SU-DHL-6 (cell line): ENCODE measurements at regions not wholly inside any gene's neighbourhood (a gene's known extent, or its start where the extent isn't known, plus 50 kb on each side); places are given as distances from the start of the nearest gene placed in this dataset.

Experiments
- H2AFZ ChIP-seq: fragments of 200-600 bp; sonication (generic); 2 replicates; pipeline ENCODE4 v1.6.1; 2014; ENCODE audit warnings: low read depth, mild to moderate bottlenecking, moderate library complexity, mixed read lengths, antibody characterized with exemption, low read length; ENCODE audit not compliant: severe bottlenecking
- H3F3A ChIP-seq: fragments of 200-600 bp; shearing (Covaris generic); 2 replicates; pipeline ENCODE4 v1.6.0; 2016; ENCODE audit warnings: antibody characterized with exemption, mild to moderate bottlenecking; ENCODE audit not compliant: insufficient read depth
- H3K27ac ChIP-seq: fragments of 200-600 bp; sonication (generic); 2 replicates; pipeline ENCODE4 v1.5.1; 2016; ENCODE audit warnings: low read depth, mild to moderate bottlenecking, low read length, moderate library complexity, mixed read lengths
- H3K27me3 ChIP-seq: fragments of 200-600 bp; sonication (generic), shearing (Covaris generic); 2 replicates; pipeline ENCODE4 v1.6.0; 2014; ENCODE audit warnings: mild to moderate bottlenecking, low read length
- H3K36me3 ChIP-seq: fragments of 200-600 bp; sonication (generic); 2 replicates; pipeline ENCODE4 v1.6.1; 2014; ENCODE audit warnings: mild to moderate bottlenecking, low read length, mixed read lengths
- H3K4me2 ChIP-seq: fragments of 300-600, 200-600 bp; shearing (Covaris generic), sonication (generic); 2 replicates; pipeline ENCODE4 v1.6.0; 2014; ENCODE audit warnings: low read length, low read depth, mild to moderate bottlenecking; ENCODE audit not compliant: poor library complexity, severe bottlenecking
- H3K4me3 ChIP-seq: fragments of 200-600 bp; sonication (generic); 2 replicates; pipeline ENCODE4 v1.5.1; 2014; ENCODE audit warnings: antibody characterized with exemption, low read length, mild to moderate bottlenecking, mixed read lengths; ENCODE audit not compliant: insufficient read depth, poor library complexity, severe bottlenecking
- H3K79me2 ChIP-seq: fragments of 200-600 bp; sonication (generic); 2 replicates; pipeline ENCODE4 v1.6.1; 2014; ENCODE audit warnings: mild to moderate bottlenecking, low read length, moderate library complexity; ENCODE audit not compliant: insufficient read depth
- H3K9ac ChIP-seq: fragments of 200-600 bp; sonication (generic); 2 replicates; pipeline ENCODE4 v1.7.0; 2014; ENCODE audit warnings: mild to moderate bottlenecking, low read length
- H3K9me2 ChIP-seq: fragments of 200-600 bp; sonication (generic); replicated peaks from 2 replicates; pipeline ENCODE4 v1.6.1; 2014; ENCODE audit warnings: low read length; ENCODE audit not compliant: insufficient read depth
- H3K9me3 ChIP-seq: fragments of 200-600 bp; sonication (generic); 2 replicates; pipeline ENCODE4 v1.6.1; 2014; ENCODE audit warnings: low read length, mixed read lengths; ENCODE audit not compliant: insufficient read depth
- H4K20me1 ChIP-seq: fragments of 200-600 bp; sonication (generic); 2 replicates; pipeline ENCODE4 v1.6.1; 2014; ENCODE audit warnings: low read depth, mild to moderate bottlenecking, antibody characterized with exemption, low read length, moderate library complexity, mixed read lengths
- EZH2phosphoT487 ChIP-seq: fragments of 200-600 bp; sonication (generic), shearing (Covaris generic); conservative IDR thresholded peaks from 2 replicates; pipeline ENCODE4 v1.6.1; 2018; ENCODE audit warnings: mild to moderate bottlenecking, antibody characterized with exemption, low read length, moderate library complexity, mixed read lengths
- TF ChIP-seq, protein P1 (sequence below): fragments of 200-600 bp; sonication (generic); IDR thresholded peaks from one replicate; pipeline ENCODE4 v1.5.1; 2017; ENCODE audit warnings: antibody characterized with exemption, mild to moderate bottlenecking, low read length, moderate library complexity; ENCODE audit not compliant: insufficient read depth, poor library complexity, severe bottlenecking

DNA sequence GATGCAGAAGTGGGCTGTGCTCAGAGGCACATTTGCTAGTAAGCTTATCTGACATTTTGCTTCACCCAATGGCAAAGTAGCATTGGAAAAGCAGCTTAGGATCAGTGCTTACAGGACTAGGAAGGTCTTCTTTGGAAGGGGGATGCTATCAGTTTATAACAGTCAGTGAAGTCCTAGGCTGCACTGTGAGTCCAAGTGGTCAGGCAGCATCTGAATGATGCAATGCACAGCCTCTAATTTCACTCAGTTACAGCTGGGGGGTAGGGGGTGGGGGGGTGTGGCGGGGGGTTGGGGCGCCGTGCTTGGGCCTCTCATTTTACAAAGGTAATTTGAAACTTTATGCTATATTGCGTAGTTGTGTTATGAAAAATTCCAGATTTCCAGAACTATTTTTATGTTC, 652.3 kb upstream of the MGMT start:
- Histone ChIP-seq H2AFZ (no peak overlapping the region), H3F3A (no peaks in the 10 kb centered on the region), H3K27ac (no peak overlapping the region), H3K79me2 (no peaks in the 10 kb centered on the region), H3K4me2 (no peak overlapping the region), H4K20me1 (no peaks in the 10 kb centered on the region), H3K9ac (no peak overlapping the region), H3K27me3 (no peaks in the 10 kb centered on the region), H3K9me3 (no peaks in the 10 kb centered on the region), H3K36me3 (no peaks in the 10 kb centered on the region), H3K4me3 (no peak overlapping the region), H3K9me2 (no peaks in the 10 kb centered on the region)
- no peak for TF ChIP-seq EZH2phosphoT487
- TF ChIP-seq, protein P1, sequence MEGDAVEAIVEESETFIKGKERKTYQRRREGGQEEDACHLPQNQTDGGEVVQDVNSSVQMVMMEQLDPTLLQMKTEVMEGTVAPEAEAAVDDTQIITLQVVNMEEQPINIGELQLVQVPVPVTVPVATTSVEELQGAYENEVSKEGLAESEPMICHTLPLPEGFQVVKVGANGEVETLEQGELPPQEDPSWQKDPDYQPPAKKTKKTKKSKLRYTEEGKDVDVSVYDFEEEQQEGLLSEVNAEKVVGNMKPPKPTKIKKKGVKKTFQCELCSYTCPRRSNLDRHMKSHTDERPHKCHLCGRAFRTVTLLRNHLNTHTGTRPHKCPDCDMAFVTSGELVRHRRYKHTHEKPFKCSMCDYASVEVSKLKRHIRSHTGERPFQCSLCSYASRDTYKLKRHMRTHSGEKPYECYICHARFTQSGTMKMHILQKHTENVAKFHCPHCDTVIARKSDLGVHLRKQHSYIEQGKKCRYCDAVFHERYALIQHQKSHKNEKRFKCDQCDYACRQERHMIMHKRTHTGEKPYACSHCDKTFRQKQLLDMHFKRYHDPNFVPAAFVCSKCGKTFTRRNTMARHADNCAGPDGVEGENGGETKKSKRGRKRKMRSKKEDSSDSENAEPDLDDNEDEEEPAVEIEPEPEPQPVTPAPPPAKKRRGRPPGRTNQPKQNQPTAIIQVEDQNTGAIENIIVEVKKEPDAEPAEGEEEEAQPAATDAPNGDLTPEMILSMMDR = no peak

DNA sequence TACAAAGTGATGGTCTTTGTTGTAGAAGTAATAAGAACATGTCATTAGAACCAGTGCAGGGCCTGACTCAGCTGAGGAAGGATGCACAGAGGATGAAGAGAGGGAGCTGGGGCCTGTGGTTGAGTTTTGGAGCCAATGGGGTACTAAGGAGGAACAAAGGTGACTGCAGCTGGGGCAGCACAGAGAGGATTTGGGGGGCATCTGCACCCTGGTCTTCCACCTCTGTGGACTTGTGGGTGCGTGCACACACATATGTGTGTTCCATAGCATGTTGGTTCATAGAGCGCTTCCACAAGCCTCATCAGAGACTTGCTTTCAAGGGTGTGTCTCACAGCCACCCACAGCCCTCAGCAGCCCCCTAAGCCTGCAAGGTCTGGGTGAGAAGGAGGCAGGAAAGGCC, 650.3 kb upstream of the MGMT start:
- Histone ChIP-seq H3K9ac (no peak overlapping the region), H4K20me1 (no peaks in the 10 kb centered on the region), H3K79me2 (no peaks in the 10 kb centered on the region), H3K4me3 (no peak overlapping the region), H3K4me2 (no peak overlapping the region), H3K27ac (no peak overlapping the region), H2AFZ (no peak overlapping the region), H3K36me3 (no peaks in the 10 kb centered on the region), H3K27me3 (no peaks in the 10 kb centered on the region), H3K9me3 (no peaks in the 10 kb centered on the region), H3K9me2 (no peaks in the 10 kb centered on the region), H3F3A (no peaks in the 10 kb centered on the region)
- no peak for TF ChIP-seq EZH2phosphoT487
- TF ChIP-seq, protein P1 = no peak

DNA sequence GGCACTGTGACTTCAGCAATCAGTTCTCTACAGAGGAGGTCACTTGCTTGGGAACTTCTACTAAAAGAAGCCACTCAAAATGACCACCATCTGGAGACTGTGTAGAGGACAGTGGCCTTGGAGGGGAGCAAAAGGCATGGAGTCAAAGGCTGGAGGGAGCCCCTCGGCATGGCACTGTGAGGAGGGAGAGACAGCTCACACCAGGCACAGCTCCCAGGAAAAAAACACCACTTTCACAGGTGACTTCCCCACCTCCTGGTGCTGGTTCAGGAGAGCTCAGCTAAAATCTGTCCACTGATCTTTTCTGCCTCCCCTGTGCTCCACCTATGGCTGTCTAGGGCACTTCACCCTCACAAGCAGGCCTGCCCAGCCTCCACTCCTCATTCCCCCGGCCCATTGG, 649.4 kb upstream of the MGMT start:
- no peak overlapping the region for H2AFZ ChIP-seq
- no peak overlapping the region for H3K9ac ChIP-seq
- no peak overlapping the region for H3K4me2 ChIP-seq
- no peaks in the 10 kb centered on the region for H3K9me3 ChIP-seq
- no peaks in the 10 kb centered on the region for H3K27me3 ChIP-seq
- H3K9me2 ChIP-seq = no peaks in the 10 kb centered on the region
- H3K79me2 ChIP-seq = no peaks in the 10 kb centered on the region
- no peaks in the 10 kb centered on the region for H3F3A ChIP-seq
- H3K36me3 ChIP-seq = no peaks in the 10 kb centered on the region
- no peaks in the 10 kb centered on the region for H4K20me1 ChIP-seq
- no peak overlapping the region for H3K4me3 ChIP-seq
- H3K27ac ChIP-seq = no peak overlapping the region
- TF ChIP-seq, protein P1 = no peak
- no peak for TF ChIP-seq EZH2phosphoT487

DNA sequence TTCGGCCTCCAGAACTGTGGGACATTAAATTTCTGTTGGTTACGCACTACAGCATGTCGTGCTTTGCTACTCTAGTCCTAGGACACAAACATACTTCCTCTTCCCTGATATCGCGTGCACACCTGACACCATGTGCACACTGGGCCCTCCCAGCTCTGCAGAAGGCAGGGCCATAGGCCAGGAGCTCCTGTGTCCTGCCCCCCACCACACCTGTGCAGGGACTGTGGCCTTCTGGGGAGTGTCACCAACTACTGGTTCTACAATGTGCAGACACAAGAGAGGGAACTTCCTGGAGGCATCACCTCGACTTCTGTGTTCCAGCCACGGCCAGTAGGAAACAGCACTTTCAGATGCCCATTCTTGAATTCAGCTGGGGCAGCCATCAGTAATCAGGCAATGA, 646.4 kb upstream of the MGMT start:
- no peak overlapping the region for H3K27ac ChIP-seq
- H3F3A ChIP-seq = no peaks in the 10 kb centered on the region
- no peaks in the 10 kb centered on the region for H3K9me3 ChIP-seq
- no peaks in the 10 kb centered on the region for H3K27me3 ChIP-seq
- no peaks in the 10 kb centered on the region for H3K36me3 ChIP-seq
- no peak overlapping the region for H3K4me2 ChIP-seq
- H2AFZ ChIP-seq = no peak overlapping the region
- H3K9me2 ChIP-seq = no peaks in the 10 kb centered on the region
- TF ChIP-seq, protein P1 = no peak
- TF ChIP-seq EZH2phosphoT487 = no peak
- H3K4me3 ChIP-seq = no peak overlapping the region
- H3K9ac ChIP-seq = no peak overlapping the region
- no peaks in the 10 kb centered on the region for H3K79me2 ChIP-seq
- no peaks in the 10 kb centered on the region for H4K20me1 ChIP-seq
